ENCODE measurements at regions not wholly inside any gene's neighbourhood (a gene's known extent, or its start where the extent isn't known, plus 50 kb on each side); places are given as distances from the start of the nearest gene placed in this dataset.

- Histone ChIP-seq H3K36me3 (ENCODE audit: control insufficient read depth in 2 of 2, extremely low read depth in 1 of 2, insufficient read depth in 2 of 2, low read length in 2 of 2) (no peaks in the 10 kb centered on the region), H3K27ac (ENCODE audit: insufficient read depth, low read depth, low read length) (no peak overlapping the region), H3K27me3 (ENCODE audit: control insufficient read depth in 2 of 2, insufficient read depth in 2 of 2, low read length in 2 of 2) (peaks cover 0 to 6% of the 10 kb centered on the region in 2 experiments), H3K79me2 (ENCODE audit: control insufficient read depth, insufficient read depth, low read length) (no peaks in the 10 kb centered on the region), H4K20me1 (replicated peaks; ENCODE audit: control insufficient read depth, extremely low read depth, insufficient read depth, low read length) (no peaks in the 10 kb centered on the region), H3K9me1 (replicated peaks; ENCODE audit: control insufficient read depth, extremely low read depth, insufficient read depth, low read length) (no peaks in the 10 kb centered on the region), H3K9me3 (replicated peaks; ENCODE audit: control insufficient read depth, insufficient read depth, low read length) (no peaks in the 10 kb centered on the region), H3K4me1 (ENCODE audit: control insufficient read depth, extremely low read depth, insufficient read depth, low read length) (no peaks in the 10 kb centered on the region), H3K4me3 (replicated peaks in 1 of 3; ENCODE audit: insufficient read depth in 1 of 3, low read depth in 1 of 3, low read length in 3 of 3) (no peak overlapping the region), H3K9ac (replicated peaks; ENCODE audit: extremely low read depth, insufficient read depth, low read length) (no peak overlapping the region), H2AFZ (ENCODE audit: low read depth, low read length) (no peak overlapping the region), H3K4me2 (ENCODE audit: insufficient read depth, low read length) (no peak overlapping the region)
- DNase-seq (ENCODE audit: low read depth, low spot score) (no peak), FAIRE-seq (no peak)
- dilution Hi-C loops (cut with MboI; ENCODE audit: extremely low pct_ligation_motif_present, low sequenced_read_pairs) (no loop called here), intact Hi-C loops (cut with micrococcal nuclease) (loop anchor here (10.0 kb wide), 1 partner anchor 344 kb away; the partner anchor contains the start of gene CLTCL1)
- no TSS peak for BruUV-seq (replicated peaks)
- CTCF ChIA-PET, result interaction anchor here (0.7 to 1.6 kb wide), 2 partner anchors 9 to 160 kb away, joined by 3 to 5 read pairs; partner anchors contain the start of gene UFD1
- TF ChIP-seq, protein P1, sequence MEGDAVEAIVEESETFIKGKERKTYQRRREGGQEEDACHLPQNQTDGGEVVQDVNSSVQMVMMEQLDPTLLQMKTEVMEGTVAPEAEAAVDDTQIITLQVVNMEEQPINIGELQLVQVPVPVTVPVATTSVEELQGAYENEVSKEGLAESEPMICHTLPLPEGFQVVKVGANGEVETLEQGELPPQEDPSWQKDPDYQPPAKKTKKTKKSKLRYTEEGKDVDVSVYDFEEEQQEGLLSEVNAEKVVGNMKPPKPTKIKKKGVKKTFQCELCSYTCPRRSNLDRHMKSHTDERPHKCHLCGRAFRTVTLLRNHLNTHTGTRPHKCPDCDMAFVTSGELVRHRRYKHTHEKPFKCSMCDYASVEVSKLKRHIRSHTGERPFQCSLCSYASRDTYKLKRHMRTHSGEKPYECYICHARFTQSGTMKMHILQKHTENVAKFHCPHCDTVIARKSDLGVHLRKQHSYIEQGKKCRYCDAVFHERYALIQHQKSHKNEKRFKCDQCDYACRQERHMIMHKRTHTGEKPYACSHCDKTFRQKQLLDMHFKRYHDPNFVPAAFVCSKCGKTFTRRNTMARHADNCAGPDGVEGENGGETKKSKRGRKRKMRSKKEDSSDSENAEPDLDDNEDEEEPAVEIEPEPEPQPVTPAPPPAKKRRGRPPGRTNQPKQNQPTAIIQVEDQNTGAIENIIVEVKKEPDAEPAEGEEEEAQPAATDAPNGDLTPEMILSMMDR (IDR thresholded peaks at IDR 0.05; ENCODE audit: extremely low read depth in 1 of 2, insufficient read depth in 1 of 2, low read depth in 1 of 2, low read length in 2 of 2), result no peak
- TF ChIP-seq POLR2AphosphoS5 (IDR thresholded peaks at IDR 0.05; ENCODE audit: insufficient read depth, low read depth, low read length), result no peak
- TF ChIP-seq MYC (IDR thresholded peaks at IDR 0.05; ENCODE audit: low read depth, low read length), result no peak
- TF ChIP-seq FOS (IDR thresholded peaks at IDR 0.05; ENCODE audit: borderline replicate concordance, insufficient read depth, low read length), result no peak
- TF ChIP-seq JUN (IDR thresholded peaks at IDR 0.05; ENCODE audit: borderline replicate concordance, insufficient read depth, insufficient read length, low read depth), result no peak
- no peak for TF ChIP-seq EZH2 (IDR thresholded peaks at IDR 0.05; ENCODE audit: borderline replicate concordance, low read depth, low read length, severe bottlenecking)
- TF ChIP-seq MAX (IDR thresholded peaks at IDR 0.05; ENCODE audit: insufficient read depth, insufficient read length), result no peak
- no peak for TF ChIP-seq GATA2 (IDR thresholded peaks at IDR 0.05; ENCODE audit: insufficient read depth, insufficient read length, low read depth, low read length)
- no peak for TF ChIP-seq POLR2A (IDR thresholded peaks at IDR 0.05; ENCODE audit: low read depth, low read length)
- POLR2A ChIA-PET, result no interaction called here
Observed at GRCh38 chr22:19638282-19639015, 75.9 kb upstream of the SEPTIN5 start.
